ENCODE measurements at regions not wholly inside any gene's neighbourhood (a gene's known extent, or its start where the extent isn't known, plus 50 kb on each side); places are given as distances from the start of the nearest gene placed in this dataset.

DNA sequence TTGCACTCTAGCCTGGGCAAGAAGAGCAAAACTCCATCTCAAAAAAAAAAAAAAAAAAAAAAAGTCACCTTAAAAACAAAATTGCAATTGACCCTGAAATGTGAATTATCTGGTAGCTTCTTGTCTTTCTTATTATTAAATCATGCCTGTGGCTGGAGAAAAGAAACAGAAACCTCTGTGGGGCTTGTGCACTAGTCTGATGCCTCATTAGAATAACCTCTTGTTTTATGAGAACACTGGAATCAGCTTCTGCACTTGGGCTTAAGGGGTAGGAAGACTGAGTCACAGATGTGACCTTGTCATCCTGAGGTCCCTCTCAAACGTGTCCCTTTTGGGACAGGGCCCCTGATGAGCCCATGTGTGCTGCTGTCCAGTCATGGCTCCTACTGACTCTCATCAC is 237.9 kb downstream of the DACT1 start (continued):
- no peak for TF ChIP-seq POU2F2 (IDR thresholded peaks at IDR 0.05; ENCODE audit: borderline replicate concordance, low read depth, low read length)
- TF ChIP-seq SMAD1 (IDR thresholded peaks at IDR 0.05; ENCODE audit: low read depth, partially characterized antibody) = no peak
- no peak for TF ChIP-seq IKZF2 (IDR thresholded peaks at IDR 0.05)
- TF ChIP-seq MEF2A (IDR thresholded peaks at IDR 0.05; ENCODE audit: insufficient read depth, low read depth, low read length) = no peak

DNA sequence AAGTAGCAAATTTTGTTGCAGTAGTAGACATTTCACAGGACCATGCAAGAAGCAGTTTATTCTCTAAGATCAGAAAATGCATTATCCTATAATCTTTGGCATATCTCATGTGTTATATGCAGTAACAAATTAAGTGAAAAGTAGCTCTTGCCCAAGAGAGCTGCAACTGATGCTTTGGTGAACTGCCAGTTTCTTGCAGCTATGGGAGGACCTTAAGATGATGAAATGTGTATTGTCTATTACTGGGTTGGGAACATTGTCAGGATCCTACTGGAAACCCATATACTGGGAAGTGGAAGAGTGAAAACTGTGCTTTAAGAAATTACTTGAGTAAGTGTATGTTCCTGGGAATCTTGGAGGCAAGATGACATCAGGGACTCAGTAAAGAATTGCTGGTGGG is 238.8 kb downstream of the DACT1 start:
- Histone ChIP-seq H3K4me3 (no peak overlapping the region), H3K27me3 (replicated peaks in 1 of 2; ENCODE audit: control insufficient read depth in 2 of 2, insufficient read depth in 2 of 2, low read length in 1 of 2) (no peaks in the 10 kb centered on the region), H3K9ac (ENCODE audit: control insufficient read depth, insufficient read depth, low read length) (no peak overlapping the region), H3K36me3 (ENCODE audit: control insufficient read depth in 2 of 2, insufficient read depth in 2 of 2, low read length in 1 of 2) (no peaks in the 10 kb centered on the region), H3K4me2 (ENCODE audit: control insufficient read depth, insufficient read depth) (no peak overlapping the region), H2AFZ (ENCODE audit: control insufficient read depth, low read depth, low read length) (no peak overlapping the region), H3K4me1 (ENCODE audit: control insufficient read depth, insufficient read depth, low read length) (no peaks in the 10 kb centered on the region), H3K79me2 (ENCODE audit: control insufficient read depth, insufficient read depth, low read length) (no peaks in the 10 kb centered on the region), H3K9me3 (replicated peaks; ENCODE audit: control insufficient read depth, insufficient read depth, low read length) (no peaks in the 10 kb centered on the region), H3K27ac (ENCODE audit: control insufficient read depth, insufficient read depth) (no peak overlapping the region), H4K20me1 (ENCODE audit: control insufficient read depth, insufficient read depth) (no peaks in the 10 kb centered on the region)
- intact Hi-C loops (cut with micrococcal nuclease; ENCODE audit: unreplicated experiment) = no loop called here
- FAIRE-seq (no peak), DNase-seq (ENCODE audit: low read depth, low spot score) (no peak), ATAC-seq (no peak)
- TF ChIP-seq LARP7 (IDR thresholded peaks at IDR 0.05) = no peak
- TF ChIP-seq WRNIP1 (IDR thresholded peaks at IDR 0.05; ENCODE audit: borderline replicate concordance, low read depth, low read length) = no peak
- TF ChIP-seq YBX1 (IDR thresholded peaks at IDR 0.05) = no peak
- TF ChIP-seq HDAC2 (IDR thresholded peaks at IDR 0.05) = no peak
- no peak for TF ChIP-seq NR2C1 (IDR thresholded peaks at IDR 0.05)
- no peak for TF ChIP-seq ZBED1 (IDR thresholded peaks at IDR 0.05; ENCODE audit: borderline replicate concordance)
- no peak for TF ChIP-seq CEBPB (IDR thresholded peaks at IDR 0.05; ENCODE audit: borderline replicate concordance in 1 of 2, low read depth in 2 of 2, low read length in 2 of 2)
- TF ChIP-seq, protein P1, sequence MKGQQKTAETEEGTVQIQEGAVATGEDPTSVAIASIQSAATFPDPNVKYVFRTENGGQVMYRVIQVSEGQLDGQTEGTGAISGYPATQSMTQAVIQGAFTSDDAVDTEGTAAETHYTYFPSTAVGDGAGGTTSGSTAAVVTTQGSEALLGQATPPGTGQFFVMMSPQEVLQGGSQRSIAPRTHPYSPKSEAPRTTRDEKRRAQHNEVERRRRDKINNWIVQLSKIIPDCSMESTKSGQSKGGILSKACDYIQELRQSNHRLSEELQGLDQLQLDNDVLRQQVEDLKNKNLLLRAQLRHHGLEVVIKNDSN (IDR thresholded peaks at IDR 0.05; ENCODE audit: borderline replicate concordance, extremely low read length, insufficient read depth, low read depth, low read length) = no peak
- ChIA-PET POLR2A (interaction anchor here (0.9 kb wide), 1 partner anchor 81 kb away, joined by 3 read pairs; no protein-coding TSS in a partner anchor), SMC1A (ENCODE audit: uncharacterized antibody, unreplicated experiment) (interaction anchor here (0.8 to 4.4 kb wide), 6 partner anchors 10 to 78 kb away, joined by 3 to 22 read pairs (median 3); no protein-coding TSS in a partner anchor), CTCF (interaction anchor here (1.0 to 1.8 kb wide), 5 partner anchors 8 to 376 kb away, joined by 3 to 4 read pairs (median 4); no protein-coding TSS in a partner anchor), RAD21 (ENCODE audit: unreplicated experiment) (interaction anchor here (0.7 to 1.0 kb wide), 3 partner anchors 79 to 375 kb away, joined by 3 read pairs; no protein-coding TSS in a partner anchor)
- no TSS peak for BruUV-seq (replicated peaks)
- in situ Hi-C loops (cut with MboI) = no loop called here

All from GM12878 (cell line).